GM23338 (cell line): ENCODE measurements at regions not wholly inside any gene's neighbourhood (a gene's known extent, or its start where the extent isn't known, plus 50 kb on each side); places are given as distances from the start of the nearest gene placed in this dataset.

Experiments
- ATAC-seq: fragments of 200-7000 bp; cut with Tn5 transposase; 3 replicates; pipeline ENCODE4 v1.9.1; 2020
- DNase-seq: peaks from one replicate; pipeline ENCODE4 v3.0.0-alpha.2; 2015; ENCODE audit warnings: low spot score
- H2AFZ ChIP-seq: fragments of 200-600 bp; sonication (generic); 2 replicates; pipeline ENCODE4 v1.8.0; 2016; ENCODE audit warnings: antibody characterized with exemption, mild to moderate bottlenecking, moderate library complexity
- H3F3A ChIP-seq: fragments of 200-600 bp; sonication (generic); replicated peaks from 2 replicates; pipeline ENCODE4 v1.8.0; 2017; ENCODE audit warnings: antibody characterized with exemption, mixed run types, low read depth
- H3K27ac ChIP-seq: fragments of 200-600 bp; sonication (generic); 2 replicates; pipeline ENCODE4 v1.6.1; 2016; ENCODE audit warnings: low read depth
- H3K27me3 ChIP-seq: fragments of 200-600 bp; sonication (generic); 2 replicates; pipeline ENCODE4 v1.8.0; 2016; ENCODE audit warnings: mild to moderate bottlenecking, mixed run types, moderate library complexity; ENCODE audit not compliant: insufficient read depth
- H3K36me3 ChIP-seq: fragments of 200-600 bp; sonication (generic); 2 replicates; pipeline ENCODE4 v1.8.0; 2016; ENCODE audit warnings: mild to moderate bottlenecking; ENCODE audit not compliant: insufficient read depth
- H3K4me1 ChIP-seq: fragments of 200-600 bp; sonication (generic); 2 replicates; pipeline ENCODE4 v1.8.0; 2016; ENCODE audit warnings: mild to moderate bottlenecking, moderate library complexity; ENCODE audit not compliant: insufficient read depth
- H3K4me2 ChIP-seq: fragments of 200-600 bp; sonication (generic); 2 replicates; pipeline ENCODE4 v1.7.1; 2017; ENCODE audit warnings: mixed run types
- H3K4me3 ChIP-seq: fragments of 200-600 bp; sonication (generic); 2 replicates; pipeline ENCODE4 v1.6.1; 2016; ENCODE audit warnings: mixed run types
- H3K79me2 ChIP-seq: fragments of 200-600 bp; sonication (generic); replicated peaks from 2 replicates; pipeline ENCODE4 v1.8.0; 2017; ENCODE audit warnings: mild to moderate bottlenecking; ENCODE audit not compliant: insufficient read depth
- H3K9me2 ChIP-seq: fragments of 200-600 bp; sonication (generic); 2 replicates; pipeline ENCODE4 v1.8.0; 2017; ENCODE audit not compliant: insufficient read depth
- H4K20me1 ChIP-seq: fragments of 200-600 bp; sonication (generic); replicated peaks from 2 replicates; pipeline ENCODE4 v1.8.0; 2017; ENCODE audit warnings: mild to moderate bottlenecking; ENCODE audit not compliant: insufficient read depth
- H3K27ac Mint-ChIP-seq: 2 replicates; pipeline ENCODE4 v1.8.0; 2020; ENCODE audit warnings: inconsistent platforms, mild to moderate bottlenecking, moderate library complexity, mixed read lengths
- H3K27me3 Mint-ChIP-seq: 3 replicates; pipeline ENCODE4 v1.8.0; 2022; ENCODE audit warnings: low read depth, mild to moderate bottlenecking, moderate library complexity, mixed read lengths, inconsistent platforms; ENCODE audit not compliant: insufficient read depth, poor library complexity
- H3K36me3 Mint-ChIP-seq: 3 replicates; pipeline ENCODE4 v1.8.0; 2021; ENCODE audit warnings: low read depth, mild to moderate bottlenecking, inconsistent platforms, moderate library complexity, mixed read lengths
- H3K4me1 Mint-ChIP-seq: 3 replicates; pipeline ENCODE4 v1.8.0; 2020; ENCODE audit warnings: mild to moderate bottlenecking, inconsistent platforms, mixed read lengths
- H3K4me3 Mint-ChIP-seq: 3 replicates; pipeline ENCODE4 v1.8.0; 2021; ENCODE audit warnings: moderate library complexity, mild to moderate bottlenecking, inconsistent platforms, mixed read lengths
- H3K9me3 Mint-ChIP-seq: 3 replicates; pipeline ENCODE4 v1.8.0; 2020; ENCODE audit warnings: moderate library complexity, mild to moderate bottlenecking, inconsistent platforms, mixed read lengths
- CREB1 ChIP-seq: fragments of 250-450 bp; sonication (Bioruptor Pico); IDR thresholded peaks from 2 replicates; pipeline ENCODE4 v1.5.0; 2020; ENCODE audit warnings: low read depth, mild to moderate bottlenecking, moderate library complexity
- EZH2 ChIP-seq: fragments of 200-600 bp; sonication (generic); IDR thresholded peaks from one replicate; pipeline ENCODE4 v1.8.0; 2017; ENCODE audit warnings: antibody characterized with exemption, mild to moderate bottlenecking, low read depth; ENCODE audit not compliant: unreplicated experiment
- EZH2phosphoT487 ChIP-seq: fragments of 200-600 bp; sonication (generic); IDR thresholded peaks from one replicate; pipeline ENCODE4 v1.8.1; 2018; ENCODE audit warnings: antibody characterized with exemption; ENCODE audit not compliant: unreplicated experiment
- JUNB ChIP-seq: IDR thresholded peaks from one replicate; pipeline ENCODE4 v1.6.1; 2016; ENCODE audit warnings: antibody characterized with exemption; ENCODE audit not compliant: unreplicated experiment
- NANOG ChIP-seq: IDR thresholded peaks from 2 replicates; pipeline ENCODE4 v1.6.1; 2016; ENCODE audit warnings: antibody characterized with exemption, borderline replicate concordance
- REST ChIP-seq: IDR thresholded peaks from one replicate; pipeline ENCODE4 v1.6.1; 2018; ENCODE audit warnings: antibody characterized with exemption; ENCODE audit not compliant: unreplicated experiment
- STAT1 ChIP-seq: IDR thresholded peaks from one replicate; pipeline ENCODE4 v1.6.1; 2016; ENCODE audit warnings: antibody characterized with exemption; ENCODE audit not compliant: unreplicated experiment
- ZNF114 ChIP-seq: fragments of 250-450 bp; sonication (Bioruptor Pico); IDR thresholded peaks from 2 replicates; pipeline ENCODE4 v1.5.0; 2020; ENCODE audit warnings: mild to moderate bottlenecking, moderate library complexity
- ZNF331 ChIP-seq: fragments of 250-450 bp; sonication (Bioruptor Pico); IDR thresholded peaks from 2 replicates; pipeline ENCODE4 v1.5.0; 2020; ENCODE audit warnings: low read depth, mild to moderate bottlenecking, moderate library complexity
- ZNF462 ChIP-seq: fragments of 250-450 bp; sonication (Bioruptor Pico); IDR thresholded peaks from 2 replicates; pipeline ENCODE4 v1.5.0; 2020; ENCODE audit warnings: mild to moderate bottlenecking, moderate library complexity
- TF ChIP-seq, protein P1 (sequence below): IDR thresholded peaks from 2 replicates; pipeline ENCODE4 v1.6.1; 2016; ENCODE audit warnings: antibody characterized with exemption
- TF ChIP-seq, protein P2 (sequence below), 2 experiments: fragments of 200-600 bp in 1 of 2; sonication (generic) in 1 of 2; conservative IDR thresholded peaks; 2 replicates each; pipeline versions ENCODE4 v1.5.1 to v1.6.1; 2016 to 2017; ENCODE audit warnings: antibody characterized with exemption in 2 of 2, low read depth in 2 of 2, mild to moderate bottlenecking in 2 of 2, moderate library complexity in 1 of 2

- no peak for TF ChIP-seq ZNF462 (CRISPR knock-in tag)
These were observed 102.9 kb upstream of the PAQR3 start (continued) for GRCh38 chr4:79042079-79042674.

DNA sequence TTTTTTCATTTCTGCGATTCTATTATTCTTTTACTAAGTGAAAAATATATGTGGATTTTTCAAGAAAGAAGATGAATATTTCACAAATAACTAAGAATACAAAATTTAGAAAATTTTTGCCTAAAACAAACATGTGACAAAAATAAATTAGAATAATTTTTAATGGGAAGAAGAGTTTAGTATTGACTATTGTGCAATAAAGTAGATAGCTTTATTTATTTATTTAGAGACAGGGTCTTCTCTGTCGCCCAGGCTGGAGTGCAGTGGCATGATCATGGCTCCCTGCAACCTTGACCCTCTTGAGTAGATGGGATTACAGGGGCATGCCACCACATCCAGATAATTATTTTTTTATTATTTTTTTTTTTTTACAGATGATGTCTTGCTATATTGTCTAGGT lies 95.3 kb upstream of the PAQR3 start:
- Mint-ChIP-seq H3K4me1 (peaks cover 15% of the 10 kb centered on the region), H3K4me3 (no peak overlapping the region), H3K27me3 (no peaks in the 10 kb centered on the region), H3K9me3 (no peaks in the 10 kb centered on the region), H3K36me3 (no peaks in the 10 kb centered on the region), H3K27ac (no peak overlapping the region)
- Histone ChIP-seq H2AFZ (no peak overlapping the region), H3K4me3 (no peak overlapping the region), H3K79me2 (no peaks in the 10 kb centered on the region), H4K20me1 (no peaks in the 10 kb centered on the region), H3K36me3 (no peaks in the 10 kb centered on the region), H3K9me2 (0 out of 2 replicates have a peak, but pooled peaks cover 6% of the 10 kb centered on the region), H3K4me1 (peaks cover 9% of the 10 kb centered on the region; the same call in 1 of the 2 replicates), H3K27ac (no peak overlapping the region), H3K27me3 (no peaks in the 10 kb centered on the region), H3K4me2 (no peak overlapping the region), H3F3A (no peaks in the 10 kb centered on the region)
- no peak for ATAC-seq
- DNase-seq = no peak
- TF ChIP-seq EZH2phosphoT487 (no peak), NANOG (no peak), JUNB (no peak), ZNF331 (no peak), ZNF114 (no peak), REST (no peak), EZH2 (no peak), STAT1 (no peak), CREB1 (CRISPR knock-in tag) (no peak)
- TF ChIP-seq, protein P1, sequence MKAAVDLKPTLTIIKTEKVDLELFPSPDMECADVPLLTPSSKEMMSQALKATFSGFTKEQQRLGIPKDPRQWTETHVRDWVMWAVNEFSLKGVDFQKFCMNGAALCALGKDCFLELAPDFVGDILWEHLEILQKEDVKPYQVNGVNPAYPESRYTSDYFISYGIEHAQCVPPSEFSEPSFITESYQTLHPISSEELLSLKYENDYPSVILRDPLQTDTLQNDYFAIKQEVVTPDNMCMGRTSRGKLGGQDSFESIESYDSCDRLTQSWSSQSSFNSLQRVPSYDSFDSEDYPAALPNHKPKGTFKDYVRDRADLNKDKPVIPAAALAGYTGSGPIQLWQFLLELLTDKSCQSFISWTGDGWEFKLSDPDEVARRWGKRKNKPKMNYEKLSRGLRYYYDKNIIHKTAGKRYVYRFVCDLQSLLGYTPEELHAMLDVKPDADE = no peak
- TF ChIP-seq, protein P2, sequence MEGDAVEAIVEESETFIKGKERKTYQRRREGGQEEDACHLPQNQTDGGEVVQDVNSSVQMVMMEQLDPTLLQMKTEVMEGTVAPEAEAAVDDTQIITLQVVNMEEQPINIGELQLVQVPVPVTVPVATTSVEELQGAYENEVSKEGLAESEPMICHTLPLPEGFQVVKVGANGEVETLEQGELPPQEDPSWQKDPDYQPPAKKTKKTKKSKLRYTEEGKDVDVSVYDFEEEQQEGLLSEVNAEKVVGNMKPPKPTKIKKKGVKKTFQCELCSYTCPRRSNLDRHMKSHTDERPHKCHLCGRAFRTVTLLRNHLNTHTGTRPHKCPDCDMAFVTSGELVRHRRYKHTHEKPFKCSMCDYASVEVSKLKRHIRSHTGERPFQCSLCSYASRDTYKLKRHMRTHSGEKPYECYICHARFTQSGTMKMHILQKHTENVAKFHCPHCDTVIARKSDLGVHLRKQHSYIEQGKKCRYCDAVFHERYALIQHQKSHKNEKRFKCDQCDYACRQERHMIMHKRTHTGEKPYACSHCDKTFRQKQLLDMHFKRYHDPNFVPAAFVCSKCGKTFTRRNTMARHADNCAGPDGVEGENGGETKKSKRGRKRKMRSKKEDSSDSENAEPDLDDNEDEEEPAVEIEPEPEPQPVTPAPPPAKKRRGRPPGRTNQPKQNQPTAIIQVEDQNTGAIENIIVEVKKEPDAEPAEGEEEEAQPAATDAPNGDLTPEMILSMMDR (conservative IDR thresholded peaks at IDR 0.05; ENCODE audit: low read depth in 2 of 2) = no peak
